Muscle layer of colon (tissue), 2 donors: ENCODE measurements at regions not wholly inside any gene's neighbourhood (a gene's known extent, or its start where the extent isn't known, plus 50 kb on each side); places are given as distances from the start of the nearest gene placed in this dataset.

ENCODE experiments used
- H3K27ac ChIP-seq: one replicate; pipeline ENCODE4 v1.7.0; 2013; ENCODE audit warnings: low read depth, mild to moderate bottlenecking, low read length, moderate library complexity
- H3K27me3 ChIP-seq, 2 donors: one replicate each; pipeline ENCODE4 v1.7.0; 2013; ENCODE audit warnings: low read length in 2 of 2, mild to moderate bottlenecking in 2 of 2; ENCODE audit not compliant: insufficient read depth in 2 of 2, control insufficient read depth in 1 of 2
- H3K36me3 ChIP-seq: one replicate; pipeline ENCODE4 v1.7.0; 2013; ENCODE audit warnings: mild to moderate bottlenecking, low read length; ENCODE audit not compliant: insufficient read depth
- H3K4me1 ChIP-seq: one replicate; pipeline ENCODE4 v1.7.0; 2013; ENCODE audit warnings: mild to moderate bottlenecking, low read length; ENCODE audit not compliant: insufficient read depth
- H3K4me3 ChIP-seq, 2 donors: one replicate each; pipeline ENCODE4 v1.7.0; 2013; ENCODE audit warnings: low read length in 2 of 2, low read depth in 1 of 2, mild to moderate bottlenecking in 1 of 2, moderate library complexity in 1 of 2
- H3K9ac ChIP-seq: one replicate; pipeline ENCODE4 v1.7.0; 2013; ENCODE audit warnings: low read length
- H3K9me3 ChIP-seq: one replicate; pipeline ENCODE4 v1.7.0; 2013; ENCODE audit warnings: mild to moderate bottlenecking, low read length
- donor health status: abdominal sarcoma.
- donor health status: Adenocarcinoma of cecum.

- Histone ChIP-seq H3K4me3 (no peak overlapping the region), H3K4me1 (no peaks in the 10 kb centered on the region), H3K27me3 (no peaks in the 10 kb centered on the region), H3K9ac (no peak overlapping the region), H3K36me3 (no peaks in the 10 kb centered on the region), H3K27ac (no peak overlapping the region), H3K9me3 (no peaks in the 10 kb centered on the region)
Observed at GRCh38 chr6:163726037-163726695, 311.6 kb downstream of the QKI start.

DNA sequence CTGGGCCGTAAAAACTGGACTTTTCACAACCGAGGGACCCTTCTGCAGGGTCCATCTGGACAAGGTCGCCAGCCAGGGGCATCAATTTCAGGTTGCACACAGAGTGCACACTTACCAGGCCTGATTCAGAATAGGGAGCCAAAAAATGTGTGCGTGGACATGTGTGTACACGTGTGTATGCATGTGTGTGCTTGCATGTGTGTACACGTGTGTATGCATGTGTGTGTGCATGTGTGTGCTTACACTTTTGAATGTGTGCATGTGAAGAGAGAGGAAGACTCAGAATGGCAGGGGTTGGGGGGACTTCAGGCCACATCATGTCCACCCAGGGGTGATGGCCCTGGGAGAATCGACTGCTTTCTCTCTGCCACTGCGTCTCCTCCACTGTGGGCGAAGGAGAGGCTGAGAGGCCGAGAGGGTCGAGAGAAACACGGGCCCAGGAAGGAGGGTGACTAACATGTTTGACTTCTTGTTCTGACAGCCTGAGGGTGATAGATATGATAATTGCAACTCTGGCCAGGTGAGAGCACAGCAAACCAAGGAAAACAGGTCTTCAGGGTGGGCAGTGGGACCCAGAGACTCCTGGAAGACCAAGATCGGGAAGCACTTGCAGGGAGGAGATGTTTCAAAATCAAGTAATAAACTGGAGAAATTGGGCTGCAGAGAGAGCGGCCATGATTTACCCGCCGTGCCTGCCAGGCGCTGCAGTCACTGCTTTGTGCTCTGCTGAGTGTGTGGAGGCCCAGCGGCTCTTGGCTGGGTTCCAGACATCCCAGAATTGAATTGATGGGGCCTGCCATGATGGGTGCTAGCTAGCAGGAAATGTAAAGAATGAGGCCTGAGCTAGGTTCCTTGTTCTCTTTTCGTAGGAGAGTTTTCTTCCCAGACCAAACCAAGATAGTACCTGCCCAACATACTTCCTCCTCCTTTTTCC lies 310.8 kb downstream of the QKI start:
- Histone ChIP-seq H3K9me3 (no peaks in the 10 kb centered on the region), H3K4me3 (no peak overlapping the region), H3K36me3 (no peaks in the 10 kb centered on the region), H3K27ac (no peak overlapping the region), H3K9ac (no peak overlapping the region), H3K27me3 (no peaks in the 10 kb centered on the region), H3K4me1 (no peaks in the 10 kb centered on the region)

GRCh38 chr6:163724196-163724595 lies 309.7 kb downstream of the QKI start:
- Histone ChIP-seq H3K4me3 (no peak overlapping the region), H3K9ac (no peak overlapping the region), H3K36me3 (no peaks in the 10 kb centered on the region), H3K9me3 (no peaks in the 10 kb centered on the region), H3K4me1 (no peaks in the 10 kb centered on the region), H3K27ac (no peak overlapping the region), H3K27me3 (no peaks in the 10 kb centered on the region)

DNA sequence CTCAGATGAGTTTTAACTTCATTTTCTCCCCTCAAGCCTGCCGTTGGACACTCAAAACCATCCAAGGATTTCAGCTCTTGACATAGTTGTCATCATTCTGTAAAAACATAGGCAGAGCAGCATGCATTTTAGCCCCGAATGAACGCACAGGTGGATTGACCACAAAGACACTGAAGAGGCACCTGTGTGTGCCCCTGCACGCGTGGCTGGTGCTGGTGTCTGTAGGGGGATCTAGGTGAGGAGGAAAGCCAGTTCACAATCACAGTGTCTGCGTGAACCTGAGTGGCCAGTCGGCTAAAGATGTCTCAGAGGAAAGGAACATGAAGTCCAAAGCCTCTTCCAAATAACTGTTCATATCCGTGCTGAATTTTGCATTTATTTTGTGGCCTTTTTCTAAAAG lies 309.2 kb downstream of the QKI start:
- H3K4me3 ChIP-seq, result no peak overlapping the region
- no peaks in the 10 kb centered on the region for H3K9me3 ChIP-seq

DNA sequence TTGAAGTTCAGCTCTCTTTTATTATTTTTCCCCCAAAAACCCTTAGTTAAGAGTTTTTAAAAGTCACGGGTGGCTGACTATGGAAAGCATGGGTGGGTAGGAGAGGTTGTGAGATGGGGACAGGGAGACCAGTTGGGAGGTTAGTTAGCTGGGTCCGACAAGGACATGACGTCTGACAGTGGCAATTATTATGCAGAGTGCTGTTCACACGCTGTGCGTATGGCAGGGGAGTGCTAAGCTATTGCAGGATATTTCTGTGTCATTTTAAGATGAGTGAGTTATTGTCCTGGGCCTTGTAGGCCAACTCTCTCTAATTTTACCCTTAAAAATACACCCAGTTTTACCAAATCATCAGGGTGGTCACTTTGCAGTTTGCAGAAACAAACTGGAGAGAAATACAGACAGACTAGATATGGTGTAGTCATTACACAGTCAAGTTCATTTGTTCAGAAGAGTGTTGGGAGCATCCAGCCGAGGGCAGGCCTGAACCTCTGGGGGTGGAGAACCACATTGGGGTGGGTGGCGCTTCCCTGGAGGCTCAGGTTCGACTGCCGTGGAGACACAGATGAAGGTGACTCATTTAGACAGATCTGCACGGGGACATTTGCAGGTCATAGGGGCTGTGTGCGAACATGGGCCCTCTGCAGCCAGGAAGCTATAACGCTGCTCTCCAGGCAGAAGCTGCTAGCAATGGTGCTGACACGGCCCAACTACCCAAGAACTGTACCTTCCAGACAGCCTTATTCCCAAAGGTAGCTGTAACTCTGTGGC lies 307.6 kb downstream of the QKI start:
- Histone ChIP-seq H3K4me3 (no peak overlapping the region), H3K9me3 (no peaks in the 10 kb centered on the region), H3K27me3 (no peaks in the 10 kb centered on the region), H3K9ac (no peak overlapping the region), H3K4me1 (no peaks in the 10 kb centered on the region), H3K27ac (no peak overlapping the region), H3K36me3 (no peaks in the 10 kb centered on the region)

More for the DNA sequence above, 309.2 kb downstream of the QKI start:
- Histone ChIP-seq H3K27ac (no peak overlapping the region), H3K4me1 (no peaks in the 10 kb centered on the region), H3K27me3 (no peaks in the 10 kb centered on the region), H3K36me3 (no peaks in the 10 kb centered on the region), H3K9ac (no peak overlapping the region)

GRCh38 chr6:163721435-163721834 lies 306.9 kb downstream of the QKI start:
- H3K9me3 ChIP-seq, result no peaks in the 10 kb centered on the region
- no peak overlapping the region for H3K9ac ChIP-seq
- H3K27me3 ChIP-seq, result no peaks in the 10 kb centered on the region
- H3K4me1 ChIP-seq, result no peaks in the 10 kb centered on the region
- no peak overlapping the region for H3K4me3 ChIP-seq
- H3K27ac ChIP-seq, result no peak overlapping the region
- no peaks in the 10 kb centered on the region for H3K36me3 ChIP-seq

- Histone ChIP-seq H3K9me3 (no peaks in the 10 kb centered on the region), H3K4me3 (no peak overlapping the region), H3K4me1 (no peaks in the 10 kb centered on the region), H3K27ac (no peak overlapping the region), H3K27me3 (no peaks in the 10 kb centered on the region), H3K36me3 (no peaks in the 10 kb centered on the region), H3K9ac (no peak overlapping the region)
Observed at GRCh38 chr6:163720460-163721235, 306.1 kb downstream of the QKI start.

GRCh38 chr6:163720005-163720404 lies 305.5 kb downstream of the QKI start:
- no peak overlapping the region for H3K9ac ChIP-seq
- no peaks in the 10 kb centered on the region for H3K36me3 ChIP-seq
- no peaks in the 10 kb centered on the region for H3K9me3 ChIP-seq
- H3K27ac ChIP-seq, result no peak overlapping the region
- H3K4me1 ChIP-seq, result no peaks in the 10 kb centered on the region
- no peaks in the 10 kb centered on the region for H3K27me3 ChIP-seq
- no peak overlapping the region for H3K4me3 ChIP-seq

GRCh38 chr6:163719028-163719742 lies 304.7 kb downstream of the QKI start:
- Histone ChIP-seq H3K27me3 (no peaks in the 10 kb centered on the region), H3K36me3 (no peaks in the 10 kb centered on the region), H3K4me3 (no peak overlapping the region), H3K9me3 (no peaks in the 10 kb centered on the region), H3K9ac (no peak overlapping the region), H3K27ac (no peak overlapping the region), H3K4me1 (no peaks in the 10 kb centered on the region)

DNA sequence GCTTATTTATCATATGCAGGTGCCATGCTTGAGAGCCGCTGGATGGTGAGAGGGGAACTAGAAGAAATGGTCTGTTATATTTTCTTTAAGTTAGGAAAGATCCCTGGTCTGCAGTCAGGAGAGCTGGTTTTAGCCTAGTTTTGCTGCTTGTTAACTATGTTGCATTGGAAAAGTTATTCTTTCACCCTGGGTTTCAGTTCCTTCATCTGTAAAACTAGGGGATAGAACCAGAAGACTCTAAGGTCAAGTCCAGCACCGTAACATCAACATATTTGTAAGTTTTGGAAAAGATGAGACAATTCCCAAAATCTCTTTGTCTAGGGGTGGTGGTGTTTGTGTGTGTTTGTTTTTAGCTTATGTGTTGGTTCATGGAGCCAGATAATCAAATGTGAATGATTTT lies 304.0 kb downstream of the QKI start:
- Histone ChIP-seq H3K4me3 (no peak overlapping the region), H3K4me1 (no peaks in the 10 kb centered on the region), H3K27me3 (no peaks in the 10 kb centered on the region), H3K36me3 (no peaks in the 10 kb centered on the region), H3K27ac (no peak overlapping the region), H3K9ac (no peak overlapping the region), H3K9me3 (no peaks in the 10 kb centered on the region)
